ENCODE measurements at regions not wholly inside any gene's neighbourhood (a gene's known extent, or its start where the extent isn't known, plus 50 kb on each side); places are given as distances from the start of the nearest gene placed in this dataset.

DNA sequence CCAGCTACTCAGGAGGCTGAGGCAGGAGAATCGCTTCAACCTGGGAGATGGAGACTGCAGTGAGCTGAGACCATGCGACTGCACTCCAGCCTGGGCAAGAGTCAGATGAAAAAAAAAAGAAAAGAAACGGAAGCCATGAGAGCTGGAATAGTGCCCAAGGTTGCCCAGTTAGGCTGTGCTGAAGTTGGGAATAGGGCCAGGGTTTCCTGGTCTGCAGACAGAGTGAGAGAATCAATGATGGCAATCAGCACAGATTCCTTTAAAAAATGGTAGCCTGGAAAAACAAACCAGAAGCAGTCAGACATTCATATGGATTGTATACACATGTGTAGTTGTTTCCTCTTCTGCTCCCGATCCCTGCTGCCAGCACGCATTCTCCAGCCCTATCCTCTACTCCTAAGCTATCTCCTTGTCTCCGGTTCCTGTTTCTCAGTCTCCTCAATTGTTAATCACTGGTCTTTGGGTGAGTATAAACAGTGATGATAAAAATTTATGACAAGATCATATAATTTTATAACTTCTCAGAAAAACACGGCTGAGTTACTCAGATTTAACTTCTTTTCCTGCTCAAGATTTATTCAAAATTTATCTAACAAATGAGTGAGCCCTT, 316.2 kb upstream of the UMPS start:
- H2AFZ ChIP-seq (ENCODE audit: low read length): no peak overlapping the region
- no peak for DNase-seq (ENCODE audit: insufficient read length, low spot score, missing footprints)
- TF ChIP-seq, protein P1, sequence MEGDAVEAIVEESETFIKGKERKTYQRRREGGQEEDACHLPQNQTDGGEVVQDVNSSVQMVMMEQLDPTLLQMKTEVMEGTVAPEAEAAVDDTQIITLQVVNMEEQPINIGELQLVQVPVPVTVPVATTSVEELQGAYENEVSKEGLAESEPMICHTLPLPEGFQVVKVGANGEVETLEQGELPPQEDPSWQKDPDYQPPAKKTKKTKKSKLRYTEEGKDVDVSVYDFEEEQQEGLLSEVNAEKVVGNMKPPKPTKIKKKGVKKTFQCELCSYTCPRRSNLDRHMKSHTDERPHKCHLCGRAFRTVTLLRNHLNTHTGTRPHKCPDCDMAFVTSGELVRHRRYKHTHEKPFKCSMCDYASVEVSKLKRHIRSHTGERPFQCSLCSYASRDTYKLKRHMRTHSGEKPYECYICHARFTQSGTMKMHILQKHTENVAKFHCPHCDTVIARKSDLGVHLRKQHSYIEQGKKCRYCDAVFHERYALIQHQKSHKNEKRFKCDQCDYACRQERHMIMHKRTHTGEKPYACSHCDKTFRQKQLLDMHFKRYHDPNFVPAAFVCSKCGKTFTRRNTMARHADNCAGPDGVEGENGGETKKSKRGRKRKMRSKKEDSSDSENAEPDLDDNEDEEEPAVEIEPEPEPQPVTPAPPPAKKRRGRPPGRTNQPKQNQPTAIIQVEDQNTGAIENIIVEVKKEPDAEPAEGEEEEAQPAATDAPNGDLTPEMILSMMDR (IDR thresholded peaks at IDR 0.05; ENCODE audit: extremely low read depth, low read depth, low read length): no peak
- no peaks in the 10 kb centered on the region for H4K20me1 ChIP-seq (ENCODE audit: insufficient read depth, low read length)
- H3K79me2 ChIP-seq (ENCODE audit: insufficient read depth, low read length): no peaks in the 10 kb centered on the region
- H3K27me3 ChIP-seq (ENCODE audit: insufficient read depth, low read length): peaks cover 12% of the 10 kb centered on the region
- no peaks in the 10 kb centered on the region for H3K36me3 ChIP-seq (ENCODE audit: insufficient read depth, low read length)
- no peaks in the 10 kb centered on the region for H3K9me3 ChIP-seq (ENCODE audit: low read depth, low read length)
- H3K4me3 ChIP-seq (ENCODE audit: insufficient read depth, low read length): no peak overlapping the region
- H3K27ac ChIP-seq (ENCODE audit: low read depth, low read length): no peak overlapping the region
- peaks cover 4% of the 10 kb centered on the region for H3K4me1 ChIP-seq (ENCODE audit: insufficient read depth, low read length)
- no peak overlapping the region for H3K4me2 ChIP-seq (ENCODE audit: insufficient read depth, low read length)

DNA sequence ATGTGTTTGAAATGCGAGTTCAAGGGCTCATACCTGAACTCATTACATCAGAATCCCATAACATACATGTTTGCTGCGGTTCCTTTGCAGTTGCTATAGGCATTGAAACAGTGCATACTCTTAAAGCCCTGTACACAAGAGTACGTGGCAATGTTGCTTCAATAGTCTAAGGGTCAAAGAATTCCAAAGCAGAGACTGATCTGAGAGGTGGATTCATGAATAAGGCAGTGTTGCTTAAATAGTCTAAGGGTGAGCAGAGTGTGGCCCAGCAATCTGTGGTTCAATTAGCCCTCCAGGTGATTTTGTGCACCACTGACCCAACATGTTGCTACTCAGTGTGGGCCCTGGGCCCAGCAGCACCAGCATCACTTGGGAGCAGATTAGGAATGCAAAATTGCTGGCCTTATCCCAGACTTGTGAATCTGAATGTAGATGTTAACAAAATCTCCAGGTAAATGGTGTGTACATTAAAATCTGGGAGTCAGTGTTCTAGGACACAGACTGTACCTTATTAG, 314.7 kb upstream of the UMPS start:
- TF ChIP-seq, protein P1 (IDR thresholded peaks at IDR 0.05; ENCODE audit: extremely low read depth, low read depth, low read length): no peak
- no peak overlapping the region for H3K27ac ChIP-seq (ENCODE audit: low read depth, low read length)
- no peak overlapping the region for H3K4me3 ChIP-seq (ENCODE audit: insufficient read depth, low read length)
- no peak overlapping the region for H3K4me2 ChIP-seq (ENCODE audit: insufficient read depth, low read length)
- no peaks in the 10 kb centered on the region for H3K9me3 ChIP-seq (ENCODE audit: low read depth, low read length)
- H3K36me3 ChIP-seq (ENCODE audit: insufficient read depth, low read length): no peaks in the 10 kb centered on the region
- H2AFZ ChIP-seq (ENCODE audit: low read length): no peak overlapping the region
- no peaks in the 10 kb centered on the region for H4K20me1 ChIP-seq (ENCODE audit: insufficient read depth, low read length)
- DNase-seq (ENCODE audit: insufficient read length, low spot score, missing footprints): no peak
- H3K79me2 ChIP-seq (ENCODE audit: insufficient read depth, low read length): no peaks in the 10 kb centered on the region
- peaks cover 19% of the 10 kb centered on the region for H3K27me3 ChIP-seq (ENCODE audit: insufficient read depth, low read length)
- H3K4me1 ChIP-seq (ENCODE audit: insufficient read depth, low read length): no peaks in the 10 kb centered on the region

DNA sequence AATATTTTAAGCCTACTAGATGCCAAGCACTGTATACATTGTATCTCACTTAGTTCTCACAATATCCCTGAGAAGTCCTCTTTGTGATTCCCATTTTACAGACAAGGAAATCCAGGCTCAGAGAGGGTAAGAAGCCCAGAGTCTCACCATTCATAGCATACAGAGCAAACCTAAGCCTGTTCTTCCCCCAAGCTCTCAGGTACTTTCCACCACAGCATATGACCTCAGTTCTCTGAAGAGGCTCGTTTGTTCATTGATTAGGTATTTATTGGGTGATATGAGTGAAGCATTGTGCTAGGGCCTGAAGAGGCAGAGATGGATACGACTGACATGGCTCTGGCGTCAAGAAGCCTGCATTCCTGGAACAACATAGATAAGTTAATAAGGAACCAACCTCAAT, 310.9 kb upstream of the UMPS start:
- DNase-seq (ENCODE audit: insufficient read length, low spot score, missing footprints): no peak
- Histone ChIP-seq H3K4me2 (ENCODE audit: insufficient read depth, low read length) (no peak overlapping the region), H4K20me1 (ENCODE audit: insufficient read depth, low read length) (no peaks in the 10 kb centered on the region), H3K27ac (ENCODE audit: low read depth, low read length) (no peak overlapping the region), H2AFZ (ENCODE audit: low read length) (no peak overlapping the region), H3K27me3 (ENCODE audit: insufficient read depth, low read length) (peaks cover 19% of the 10 kb centered on the region), H3K9me3 (ENCODE audit: low read depth, low read length) (no peaks in the 10 kb centered on the region), H3K4me1 (ENCODE audit: insufficient read depth, low read length) (no peaks in the 10 kb centered on the region), H3K79me2 (ENCODE audit: insufficient read depth, low read length) (no peaks in the 10 kb centered on the region), H3K4me3 (ENCODE audit: insufficient read depth, low read length) (no peak overlapping the region), H3K36me3 (ENCODE audit: insufficient read depth, low read length) (no peaks in the 10 kb centered on the region)
- TF ChIP-seq, protein P1 (IDR thresholded peaks at IDR 0.05; ENCODE audit: extremely low read depth, low read depth, low read length): no peak

DNA sequence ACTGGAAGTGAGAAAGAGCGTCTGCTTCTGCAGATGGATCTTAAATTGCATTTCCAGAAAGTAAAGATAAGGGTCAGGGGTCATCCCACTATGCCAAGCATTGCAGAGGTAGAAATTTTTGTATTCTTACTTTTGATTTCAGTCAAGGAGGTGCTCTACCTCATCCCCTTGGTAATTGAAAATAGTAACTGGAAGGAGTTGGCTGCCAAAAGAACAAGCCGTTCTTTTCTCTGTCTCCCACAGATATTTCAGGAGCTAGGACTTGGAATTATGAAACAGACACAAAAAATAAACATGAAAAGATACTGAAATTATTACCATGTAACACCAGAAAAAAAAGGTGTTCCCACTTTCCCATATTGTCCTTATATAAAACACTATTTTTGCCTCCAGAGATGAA, 309.9 kb upstream of the UMPS start:
- no peak for DNase-seq (ENCODE audit: insufficient read length, low spot score, missing footprints)
- no peaks in the 10 kb centered on the region for H4K20me1 ChIP-seq (ENCODE audit: insufficient read depth, low read length)
- H3K4me1 ChIP-seq (ENCODE audit: insufficient read depth, low read length): no peaks in the 10 kb centered on the region
- H3K9me3 ChIP-seq (ENCODE audit: low read depth, low read length): no peaks in the 10 kb centered on the region
- H3K27me3 ChIP-seq (ENCODE audit: insufficient read depth, low read length): peaks cover 19% of the 10 kb centered on the region
- H2AFZ ChIP-seq (ENCODE audit: low read length): no peak overlapping the region
- H3K79me2 ChIP-seq (ENCODE audit: insufficient read depth, low read length): no peaks in the 10 kb centered on the region
- H3K27ac ChIP-seq (ENCODE audit: low read depth, low read length): no peak overlapping the region
- no peak overlapping the region for H3K4me3 ChIP-seq (ENCODE audit: insufficient read depth, low read length)
- H3K4me2 ChIP-seq (ENCODE audit: insufficient read depth, low read length): no peak overlapping the region
- no peaks in the 10 kb centered on the region for H3K36me3 ChIP-seq (ENCODE audit: insufficient read depth, low read length)
- TF ChIP-seq, protein P1 (IDR thresholded peaks at IDR 0.05; ENCODE audit: extremely low read depth, low read depth, low read length): no peak
